Dedifferentiated amniotic fluid mesenchymal stem cell (primary cell): ENCODE measurements at regions not wholly inside any gene's neighbourhood (a gene's known extent, or its start where the extent isn't known, plus 50 kb on each side); places are given as distances from the start of the nearest gene placed in this dataset.
A peak's percentile ranks its signal among the peaks of the same experiment; 100 is the strongest.

Experiments
- DNase-seq: peaks from one replicate; pipeline ENCODE4 v3.0.0-alpha.2; 2016; ENCODE audit errors: extremely low spot score

DNA sequence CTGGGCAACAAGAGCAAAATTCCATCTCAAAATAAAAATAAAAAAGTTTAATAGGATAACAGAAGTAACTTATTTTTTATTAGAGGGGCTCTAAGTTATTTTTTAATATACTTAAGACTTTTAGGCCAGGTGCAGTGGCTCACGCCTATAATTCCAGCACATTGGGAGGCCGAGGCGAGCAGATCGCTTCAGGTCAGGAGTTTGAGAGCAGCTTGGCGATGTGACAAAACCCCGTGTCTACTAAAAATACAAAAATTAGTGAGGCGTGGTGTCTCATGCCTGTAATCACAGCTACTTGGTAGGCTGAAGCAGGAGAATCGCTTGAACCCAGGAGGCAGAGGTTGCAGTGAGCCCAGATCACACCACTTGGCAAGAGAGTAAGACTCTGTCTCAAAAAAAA lies 180.5 kb upstream of the NR5A2 start:
- DNase-seq: no peak

DNA sequence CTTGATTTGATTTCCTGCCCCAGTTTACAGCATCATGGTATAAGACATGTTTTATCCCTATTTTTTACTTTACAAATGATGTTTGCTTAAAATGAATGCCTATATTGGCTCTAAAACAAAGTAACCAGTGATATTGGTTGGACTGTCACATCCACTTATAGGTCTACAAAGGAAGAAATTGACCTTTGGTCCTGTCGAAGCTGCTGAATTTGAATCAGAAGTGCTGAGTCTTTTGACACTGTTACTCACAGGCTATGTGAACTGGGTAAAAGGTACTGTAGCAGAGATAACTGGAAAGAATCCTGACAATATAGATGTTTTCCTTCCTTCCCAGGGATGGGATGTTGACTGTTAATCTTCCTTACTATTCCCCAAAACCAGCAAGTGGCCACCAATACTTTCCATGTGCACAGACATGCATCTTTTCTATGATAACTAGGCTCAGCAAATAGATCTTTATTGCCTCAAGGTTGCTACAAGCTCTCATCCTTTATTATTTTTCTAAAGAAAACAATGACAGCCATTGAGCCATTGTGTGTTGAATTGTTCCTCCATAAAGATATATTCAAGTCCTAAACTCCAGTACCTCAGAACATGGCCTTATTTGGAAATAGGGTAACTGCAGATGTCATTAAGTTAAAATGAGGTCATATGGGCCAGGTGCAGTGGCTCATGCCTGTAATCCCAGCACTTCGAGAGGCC lies 175.9 kb upstream of the NR5A2 start:
- no peak for DNase-seq

DNA sequence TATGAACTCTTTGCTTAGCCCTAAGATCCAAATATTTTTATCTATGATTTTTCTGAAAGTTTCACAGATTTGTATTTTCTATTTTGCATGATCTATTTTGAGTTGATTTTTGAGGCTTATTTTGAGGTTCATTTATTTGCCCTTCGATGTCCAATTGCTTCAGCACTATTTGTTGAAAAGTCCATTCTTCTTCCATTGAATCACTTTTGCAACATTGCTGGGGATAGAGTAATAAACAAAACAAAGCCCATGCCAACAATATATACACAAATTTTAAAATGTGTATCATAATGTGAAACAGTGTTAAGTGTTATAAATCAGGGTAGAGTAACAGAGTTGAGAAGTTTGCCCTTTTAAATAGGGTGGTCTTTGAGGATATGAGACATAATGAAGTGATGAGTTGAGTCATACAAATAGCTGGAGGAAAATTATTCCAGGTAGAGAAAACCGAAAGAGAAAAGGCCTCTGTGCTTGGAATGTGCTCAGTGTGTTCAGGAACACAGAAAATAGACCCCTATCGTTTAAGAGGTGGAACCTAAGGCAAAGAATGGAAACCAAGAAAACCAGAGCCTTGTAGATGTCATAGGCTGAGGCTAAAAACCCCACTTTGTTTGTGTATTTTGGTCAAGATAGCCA lies 172.7 kb upstream of the NR5A2 start:
- DNase-seq: no peak

DNA sequence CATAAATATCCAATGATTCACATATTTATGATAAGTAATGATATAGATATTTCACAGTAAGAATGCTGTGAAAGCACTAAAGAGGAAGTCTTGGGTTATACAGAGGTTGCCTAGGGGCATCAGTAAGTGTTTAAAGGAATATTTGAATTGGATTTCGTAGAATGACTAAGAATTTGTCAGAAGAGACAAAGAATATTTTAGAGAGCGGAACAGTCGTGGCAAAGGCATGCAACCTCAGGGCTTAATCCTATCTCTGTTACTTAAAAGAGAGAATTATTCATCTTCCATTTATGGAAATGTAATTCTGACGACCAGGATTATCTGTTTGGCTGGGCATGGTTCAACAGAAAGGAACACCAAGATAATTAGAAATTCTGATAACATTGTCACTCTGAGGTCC lies 171.9 kb upstream of the NR5A2 start:
- peak; percentile 35 for DNase-seq

DNA sequence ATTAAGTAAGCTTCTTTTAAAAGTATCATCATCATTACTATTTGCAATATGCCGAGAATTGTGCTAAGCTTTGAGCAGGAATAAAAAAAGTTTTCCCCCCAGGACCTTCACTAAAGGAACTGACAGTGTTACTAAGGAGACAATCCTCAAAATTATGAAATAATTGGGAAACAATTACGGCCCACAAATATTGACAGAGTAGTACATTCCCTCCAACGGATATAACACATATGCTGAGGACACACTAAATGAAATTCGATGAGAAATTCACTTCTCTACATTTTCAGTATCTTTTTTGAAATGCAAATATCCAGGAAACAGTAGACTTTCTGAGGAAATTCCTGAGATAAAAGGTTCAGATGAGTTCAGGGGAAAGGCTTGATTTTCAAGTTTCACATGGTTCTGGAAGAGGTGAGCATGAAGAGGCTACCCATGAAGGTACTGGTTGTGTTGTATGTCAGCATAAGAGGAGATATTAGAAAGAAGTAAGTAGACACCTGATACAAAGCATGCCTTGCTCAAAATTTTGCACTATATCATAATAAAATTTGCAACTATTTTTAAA lies 171.2 kb upstream of the NR5A2 start:
- DNase-seq: peak; percentile 11

DNA sequence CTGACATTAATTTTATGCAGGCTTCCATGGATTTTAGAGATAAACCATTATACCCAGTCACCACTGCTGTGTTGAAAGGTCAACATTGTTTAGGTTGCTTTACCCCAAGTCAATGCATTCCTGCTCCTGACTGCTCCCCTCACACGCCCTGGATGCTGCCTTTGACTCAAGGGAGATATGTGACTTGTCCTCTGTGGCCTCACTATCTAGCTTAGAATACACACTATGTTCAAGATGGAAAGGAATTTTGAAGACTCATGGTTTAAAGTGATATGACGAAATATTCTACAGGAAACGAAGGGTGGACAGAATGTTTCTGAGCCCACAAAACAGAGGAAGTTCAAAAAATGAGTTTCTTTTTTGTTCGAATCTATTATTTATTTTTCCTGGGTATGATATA lies 170.4 kb upstream of the NR5A2 start:
- peak; percentile 14 for DNase-seq

DNA sequence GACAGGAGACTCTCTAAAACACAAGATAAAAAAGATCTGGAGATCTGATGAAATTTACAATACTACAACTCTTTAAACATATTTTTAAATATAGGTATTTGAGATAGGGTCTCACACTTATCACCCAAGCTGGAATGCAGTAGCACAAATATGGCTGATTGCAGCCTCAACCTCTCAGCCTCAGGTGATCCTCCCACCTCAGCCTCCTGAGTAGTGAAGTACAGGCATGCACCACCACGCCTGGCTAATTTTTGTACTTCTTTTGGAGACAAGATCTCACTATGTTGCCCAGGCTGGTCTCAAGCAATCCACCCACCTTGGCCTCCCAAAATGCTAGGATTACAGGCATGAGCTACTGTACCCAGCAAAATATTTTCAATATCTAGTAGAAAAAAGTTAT lies 170.0 kb upstream of the NR5A2 start:
- peak; percentile 8 for DNase-seq

DNA sequence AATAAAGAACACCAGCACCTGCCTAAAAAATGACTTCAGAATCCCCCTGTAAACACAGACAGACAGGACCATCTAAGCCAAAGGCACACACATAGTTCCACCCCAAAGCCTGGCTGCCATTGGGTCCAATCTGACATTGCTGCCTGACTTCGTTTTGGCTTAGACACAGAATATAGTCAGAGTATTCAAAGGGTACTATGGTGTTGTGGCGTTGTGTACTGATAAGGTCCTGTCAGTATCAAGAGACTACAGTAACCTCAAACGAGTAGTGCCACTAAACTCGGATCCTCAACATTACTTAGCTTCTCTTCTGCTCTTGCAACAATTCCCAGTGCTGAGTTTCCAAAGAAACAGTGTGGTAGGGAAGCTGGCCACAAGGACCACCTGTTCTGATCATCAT lies 169.3 kb upstream of the NR5A2 start:
- peak; percentile 4 for DNase-seq

DNA sequence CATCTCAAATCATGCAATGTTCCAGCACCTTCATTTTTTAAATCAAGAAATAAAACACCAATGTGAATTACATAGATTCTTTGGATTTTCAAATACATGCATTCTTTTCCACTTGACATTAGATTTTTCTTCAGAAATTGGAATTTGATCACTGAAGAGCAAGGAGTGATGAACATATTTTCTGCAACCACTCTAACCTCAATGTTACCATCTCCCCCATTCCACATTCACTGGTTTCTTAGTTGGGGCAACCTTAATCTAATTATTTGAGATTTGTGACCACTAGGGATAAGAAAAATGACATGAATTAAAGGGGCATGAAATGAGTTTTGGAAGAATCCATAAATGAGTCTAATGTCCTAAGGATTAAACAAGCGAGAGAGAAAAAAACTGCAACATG lies 168.7 kb upstream of the NR5A2 start:
- peak; percentile 14 for DNase-seq

DNA sequence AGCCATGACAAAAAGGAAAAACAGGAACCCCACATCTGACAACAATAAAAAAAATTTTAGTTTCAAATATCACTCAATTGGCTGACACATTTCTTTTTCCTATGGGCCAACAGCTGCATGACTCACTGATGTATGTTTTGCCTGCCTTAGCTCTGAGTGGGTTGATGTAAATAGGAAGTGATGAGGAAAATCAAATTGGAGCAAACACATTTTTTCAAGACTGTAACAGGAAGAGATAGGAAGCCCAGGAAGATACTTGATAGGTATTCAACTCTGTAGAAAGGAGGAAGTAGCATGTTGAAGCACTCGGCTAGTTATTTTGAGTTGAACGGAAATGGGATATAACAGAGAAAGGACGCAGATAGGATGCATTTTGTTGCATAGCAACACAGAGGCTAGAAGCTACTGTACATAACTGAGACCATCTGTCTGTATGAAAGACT lies 168.0 kb upstream of the NR5A2 start:
- peak; percentile 85 for DNase-seq

DNA sequence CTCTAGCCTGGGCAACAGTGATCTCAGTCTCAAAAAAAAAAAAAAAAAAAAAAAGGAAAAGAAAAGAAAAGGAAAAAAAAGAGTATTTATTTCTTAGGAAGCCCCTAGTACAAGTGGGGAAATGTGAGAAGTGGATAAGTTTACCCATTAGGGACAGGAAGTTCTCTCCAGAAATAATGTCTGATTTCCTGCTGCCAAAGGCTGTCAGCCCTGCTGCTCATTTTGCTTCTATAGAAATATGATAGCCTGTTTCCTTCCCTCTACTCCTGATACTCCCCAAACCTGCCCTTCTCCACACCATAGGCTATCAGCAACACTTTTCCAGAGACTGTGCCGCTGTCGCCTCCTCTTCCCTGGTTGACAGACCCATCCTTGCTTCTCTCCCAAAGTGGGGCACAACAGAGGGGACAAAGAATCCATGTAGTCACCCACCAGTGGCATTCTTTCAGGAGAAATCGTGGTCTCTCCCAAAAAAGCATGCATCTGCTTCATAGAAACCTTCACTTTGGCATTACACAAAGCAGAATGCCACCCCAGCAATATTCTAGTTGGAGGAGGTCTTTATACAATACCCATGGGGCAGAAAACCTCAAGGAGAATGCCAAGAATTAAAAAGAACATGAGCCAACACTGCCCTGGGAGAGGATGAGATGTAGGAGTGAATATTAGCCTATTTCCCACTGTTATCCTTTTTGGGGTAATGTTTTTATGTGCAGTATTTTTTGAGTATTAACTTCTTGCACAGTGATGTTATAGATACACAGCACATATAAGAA lies 166.3 kb upstream of the NR5A2 start:
- DNase-seq: peak; percentile 10

DNA sequence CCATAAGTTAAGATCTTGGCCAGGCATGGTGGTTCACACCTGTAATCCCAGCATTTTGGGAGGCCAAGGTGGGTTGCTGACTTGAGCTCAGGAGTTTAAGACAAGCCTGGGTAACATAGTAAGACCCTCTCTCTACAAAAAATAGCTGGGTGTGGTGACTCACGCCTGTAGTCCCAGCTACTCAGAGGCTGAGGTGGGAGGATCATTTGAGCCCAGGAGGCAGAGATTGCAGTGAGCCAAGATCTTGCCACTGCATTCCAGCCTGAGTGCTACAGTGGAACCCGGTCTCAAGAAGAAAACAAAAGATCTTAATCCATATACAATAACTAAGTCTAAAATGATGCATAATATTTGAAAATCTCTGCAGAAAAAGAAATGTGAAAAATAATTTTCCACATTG lies 165.5 kb upstream of the NR5A2 start:
- no peak for DNase-seq

DNA sequence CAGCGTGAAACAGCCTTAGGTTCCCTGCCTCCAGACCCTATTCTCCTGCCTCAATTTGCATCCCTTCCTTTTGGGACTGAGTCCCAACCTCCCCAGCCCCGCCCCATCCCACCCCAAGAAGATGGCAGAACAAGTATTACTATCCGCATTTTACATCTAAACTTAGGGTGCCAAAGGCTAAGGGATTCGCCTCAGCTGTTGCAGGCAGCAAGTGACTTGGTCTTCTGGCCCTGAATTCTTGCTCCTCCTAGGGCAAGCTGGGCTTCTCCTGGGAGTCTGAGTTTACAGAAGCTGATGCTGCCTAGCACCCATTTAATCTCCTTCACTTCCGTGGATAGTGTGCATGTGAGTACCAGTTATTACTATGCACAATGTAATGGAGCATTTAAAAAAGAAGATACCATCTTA lies 161.3 kb upstream of the NR5A2 start:
- no peak for DNase-seq

DNA sequence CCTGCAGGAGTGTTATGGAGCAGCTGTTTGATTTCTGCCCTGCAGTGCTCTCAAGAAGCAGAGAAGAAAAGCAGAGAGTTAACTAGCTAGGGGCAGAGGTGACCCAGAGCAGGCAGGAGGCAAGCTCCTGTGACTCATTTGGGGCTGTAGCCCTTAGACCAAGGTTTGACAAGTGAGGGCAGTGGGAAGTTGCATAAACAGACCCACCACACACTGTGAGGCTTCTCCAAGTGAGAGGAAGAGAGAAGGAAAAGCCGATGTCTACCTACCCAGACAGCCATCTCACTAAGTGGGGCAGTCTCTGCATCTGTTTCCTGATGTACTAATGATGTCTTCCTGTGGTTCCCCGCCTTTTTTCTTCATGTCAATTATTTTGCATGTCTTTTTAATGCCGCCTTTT lies 159.9 kb upstream of the NR5A2 start:
- DNase-seq: no peak

DNA sequence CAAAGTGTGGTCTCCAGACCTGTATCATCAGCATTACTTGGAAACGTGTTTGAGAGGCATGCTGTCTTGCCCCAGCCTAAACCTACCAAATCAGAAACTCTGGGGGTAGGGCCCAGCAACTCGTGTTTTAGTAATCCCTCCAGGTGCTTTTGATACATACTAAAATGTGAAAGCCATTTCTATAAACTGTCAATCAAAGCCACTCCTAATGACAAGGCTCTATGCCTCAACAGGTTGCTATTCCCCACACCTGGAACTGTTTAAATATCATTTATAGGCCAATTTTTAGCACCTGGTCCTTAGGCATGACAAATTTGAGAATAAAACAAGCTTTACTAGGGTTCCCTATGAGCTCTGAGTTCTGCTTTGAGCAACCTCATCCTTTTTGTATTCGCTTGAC lies 158.7 kb upstream of the NR5A2 start:
- no peak for DNase-seq

DNA sequence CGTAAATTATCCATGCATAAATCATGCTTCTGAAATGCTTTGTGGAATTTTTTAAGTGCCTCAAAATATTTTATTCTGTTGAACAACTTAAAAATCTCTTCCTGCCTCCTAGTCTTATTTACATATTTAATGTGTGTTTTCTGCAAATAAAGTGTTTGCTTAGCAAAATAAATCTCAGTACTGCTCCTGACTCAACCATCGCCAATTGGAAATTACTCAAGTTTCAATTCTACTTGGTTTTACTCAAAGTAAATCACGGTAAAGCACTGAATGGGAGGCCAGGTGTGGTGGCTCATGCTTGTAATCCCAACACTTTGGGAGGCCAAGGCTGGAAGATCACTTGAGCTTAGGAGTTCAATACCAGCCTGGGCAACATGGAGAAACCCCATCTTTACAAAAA lies 152.2 kb upstream of the NR5A2 start:
- DNase-seq: no peak

DNA sequence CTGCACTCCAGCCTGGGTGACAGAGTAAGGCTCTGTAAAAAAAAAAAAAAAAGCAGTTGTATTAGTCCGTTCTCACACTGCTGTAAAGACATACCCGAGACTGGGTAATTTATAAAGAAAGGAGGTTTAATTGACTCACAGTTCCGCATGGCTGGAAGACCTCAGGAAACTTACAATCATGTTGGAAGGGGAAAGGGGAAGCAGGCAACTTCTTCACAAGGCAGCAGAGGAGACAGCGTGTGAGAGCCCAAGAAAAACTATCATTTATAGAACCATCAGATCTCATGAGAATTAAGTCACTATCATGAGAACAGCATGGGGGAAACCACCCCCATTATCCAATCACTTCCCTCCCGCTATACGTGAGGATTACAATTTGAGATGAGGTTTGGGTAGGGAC lies 151.7 kb upstream of the NR5A2 start:
- peak; percentile 10 for DNase-seq

DNA sequence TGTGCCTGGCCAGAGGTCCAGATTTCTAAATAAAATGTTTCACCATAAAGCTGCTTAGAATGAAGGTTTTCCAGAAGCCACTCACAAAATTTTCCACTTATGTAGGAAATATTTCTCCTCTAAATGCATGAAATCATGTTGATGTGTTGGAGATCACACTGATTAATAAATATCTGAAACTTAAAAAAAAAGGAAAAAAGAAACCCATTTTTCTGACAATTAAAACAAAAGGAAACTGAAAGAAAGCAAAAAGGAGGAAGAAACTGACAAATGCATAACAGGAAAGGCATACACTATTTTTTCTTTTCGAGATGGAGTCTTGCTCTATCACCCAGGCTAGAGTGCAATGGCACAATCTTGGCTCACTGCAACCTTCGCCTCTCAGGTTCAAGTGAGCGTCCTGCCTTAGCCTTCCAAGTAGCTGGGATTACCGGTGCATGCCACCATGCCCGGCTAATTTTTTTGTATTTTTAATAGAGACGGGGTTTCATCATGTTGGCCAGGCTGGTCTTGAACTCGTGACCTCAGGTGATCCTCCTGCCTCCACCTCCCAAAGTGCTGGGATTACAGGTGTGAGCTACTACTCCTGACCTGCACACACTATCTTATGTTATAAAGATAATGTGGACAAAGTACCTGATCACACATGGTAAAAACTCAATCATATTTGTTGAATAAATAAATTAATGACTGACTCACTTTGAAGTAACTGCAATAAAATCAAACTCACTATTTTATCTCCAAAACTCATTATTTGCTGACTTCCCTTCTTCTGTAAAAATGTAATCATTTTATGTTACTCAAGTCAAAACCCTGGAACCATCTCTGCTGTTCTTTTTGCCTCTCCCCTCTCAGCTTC lies 149.8 kb upstream of the NR5A2 start:
- no peak for DNase-seq

DNA sequence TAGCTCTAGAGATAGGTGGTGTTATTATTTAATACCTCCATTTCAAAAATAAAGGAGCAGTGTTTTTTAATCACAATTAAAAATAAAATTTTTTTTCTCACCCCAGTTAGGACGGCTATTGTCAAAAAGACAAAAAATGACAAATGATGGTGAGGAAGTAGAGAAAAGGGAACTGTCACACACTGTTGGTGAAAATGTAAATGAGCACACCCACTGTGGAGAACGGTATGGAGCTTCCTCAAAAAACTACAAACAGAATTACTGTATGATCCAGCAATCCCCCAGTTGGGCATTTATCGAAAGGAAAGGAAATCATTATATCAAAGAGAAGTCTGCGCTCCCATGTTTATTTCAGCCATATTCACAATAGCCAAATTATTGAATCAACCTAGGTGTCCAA lies 148.7 kb upstream of the NR5A2 start:
- no peak for DNase-seq

DNA sequence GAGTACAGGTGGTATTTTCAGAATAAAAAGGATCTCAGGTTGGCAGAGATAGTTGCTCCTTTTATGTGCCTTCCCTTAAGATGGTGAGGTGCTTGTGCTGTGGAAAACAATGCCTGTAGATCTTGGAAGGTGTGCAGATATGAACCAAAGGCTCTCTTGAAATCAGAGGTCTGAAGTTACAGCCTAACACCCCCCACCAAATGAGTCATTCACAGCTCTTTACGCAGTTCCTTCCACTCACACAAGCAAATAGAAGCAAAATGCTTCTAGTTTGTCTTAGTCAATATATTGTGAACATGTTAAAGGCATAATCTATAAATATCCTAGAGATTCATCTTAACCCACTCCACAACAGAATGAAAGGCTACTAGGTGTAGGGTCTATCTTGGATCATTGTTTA lies 128.9 kb upstream of the NR5A2 start:
- no peak for DNase-seq

DNA sequence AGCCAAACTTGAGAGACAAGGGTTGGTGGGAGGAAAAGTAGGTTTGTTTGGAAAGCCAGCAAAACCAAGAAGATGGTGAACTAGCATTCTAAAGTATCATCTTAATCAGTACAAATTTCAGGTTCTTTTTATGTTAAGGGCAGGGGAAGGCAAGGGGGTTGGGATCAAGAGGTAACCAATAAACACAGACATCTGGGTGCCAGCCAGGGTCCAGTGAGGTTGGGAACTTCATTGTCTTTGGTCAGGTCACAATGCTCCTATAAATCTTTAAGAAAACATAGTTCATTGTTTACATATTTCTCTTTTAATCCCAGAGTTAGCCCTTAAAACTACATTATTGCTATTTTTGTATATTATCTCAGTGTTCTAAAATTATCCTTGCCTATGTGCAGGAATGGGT lies 126.2 kb upstream of the NR5A2 start:
- DNase-seq: no peak

DNA sequence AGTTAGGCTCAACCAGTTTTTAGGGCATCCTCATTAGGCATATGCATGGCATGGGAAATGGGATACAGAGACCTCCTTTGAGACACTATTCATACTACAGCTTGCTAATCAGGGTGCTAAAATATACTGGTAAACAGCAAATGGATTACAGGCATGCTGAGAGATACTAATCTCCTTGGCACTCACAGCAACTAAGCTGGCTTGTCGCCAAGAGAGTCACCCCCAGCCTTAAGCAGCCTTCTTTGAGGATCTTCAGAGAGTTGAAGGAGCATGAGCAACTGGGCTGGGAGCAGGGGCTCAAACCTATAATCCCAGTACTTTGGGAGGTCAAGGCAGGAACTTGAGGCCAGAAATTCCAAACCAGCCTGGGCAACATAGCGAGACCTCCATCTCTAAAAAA lies 120.1 kb upstream of the NR5A2 start:
- no peak for DNase-seq
